Esophagus muscularis mucosa (tissue), 3 donors: ENCODE measurements at regions not wholly inside any gene's neighbourhood (a gene's known extent, or its start where the extent isn't known, plus 50 kb on each side); places are given as distances from the start of the nearest gene placed in this dataset.

ENCODE experiments used
- POLR2A ChIP-seq: fragments of 450-650 bp; IDR thresholded peaks from one replicate; pipeline ENCODE4 v1.6.1; 2017; ENCODE audit warnings: antibody characterized with exemption, moderate library complexity, mild to moderate bottlenecking, low read depth
- TF ChIP-seq, protein P1 (sequence below), 3 experiments: fragments of 200-600 bp in 2 of 3; fragments of 450-650 bp in 1 of 3; sonication (generic) in 2 of 3; IDR thresholded peaks; one replicate each; pipeline ENCODE4 v1.5.1; 2017 to 2019; ENCODE audit warnings: antibody characterized with exemption in 3 of 3, mild to moderate bottlenecking in 2 of 3, moderate library complexity in 1 of 3

DNA sequence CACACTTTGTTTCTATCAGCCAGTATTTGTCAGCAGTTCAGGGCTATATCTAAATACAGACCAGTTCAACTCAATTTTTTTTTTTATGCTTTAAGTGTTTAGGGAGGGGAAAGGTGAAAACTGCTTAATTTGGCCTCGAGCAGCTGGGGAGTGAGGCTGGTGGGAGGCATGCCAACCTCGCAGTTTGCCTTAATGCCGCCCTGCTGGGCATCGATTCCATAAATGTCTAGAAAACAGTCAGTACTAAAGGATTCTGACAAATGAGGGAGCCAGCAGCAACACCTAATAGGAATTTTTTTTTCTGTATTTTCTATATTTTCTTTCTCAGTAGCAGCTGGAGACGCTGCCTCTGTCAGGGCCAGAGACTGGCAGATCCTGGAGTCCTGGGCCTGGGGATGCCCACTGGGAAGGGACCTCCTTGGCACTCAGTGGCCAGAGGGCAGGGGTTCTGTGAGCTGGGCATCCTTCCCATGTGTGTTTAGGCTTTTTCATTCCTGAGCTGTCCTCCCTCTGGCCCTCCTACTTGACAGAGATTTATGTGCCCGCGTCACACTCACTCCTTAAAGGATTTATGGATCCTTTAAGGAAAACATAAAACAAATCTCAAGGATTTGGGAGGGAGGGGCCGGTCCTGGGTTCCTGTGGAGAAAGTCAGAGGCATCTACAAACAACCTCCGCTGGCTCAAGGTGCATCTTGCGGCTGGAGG lies 117.8 kb downstream of the WNT5A start:
- TF ChIP-seq, protein P1, sequence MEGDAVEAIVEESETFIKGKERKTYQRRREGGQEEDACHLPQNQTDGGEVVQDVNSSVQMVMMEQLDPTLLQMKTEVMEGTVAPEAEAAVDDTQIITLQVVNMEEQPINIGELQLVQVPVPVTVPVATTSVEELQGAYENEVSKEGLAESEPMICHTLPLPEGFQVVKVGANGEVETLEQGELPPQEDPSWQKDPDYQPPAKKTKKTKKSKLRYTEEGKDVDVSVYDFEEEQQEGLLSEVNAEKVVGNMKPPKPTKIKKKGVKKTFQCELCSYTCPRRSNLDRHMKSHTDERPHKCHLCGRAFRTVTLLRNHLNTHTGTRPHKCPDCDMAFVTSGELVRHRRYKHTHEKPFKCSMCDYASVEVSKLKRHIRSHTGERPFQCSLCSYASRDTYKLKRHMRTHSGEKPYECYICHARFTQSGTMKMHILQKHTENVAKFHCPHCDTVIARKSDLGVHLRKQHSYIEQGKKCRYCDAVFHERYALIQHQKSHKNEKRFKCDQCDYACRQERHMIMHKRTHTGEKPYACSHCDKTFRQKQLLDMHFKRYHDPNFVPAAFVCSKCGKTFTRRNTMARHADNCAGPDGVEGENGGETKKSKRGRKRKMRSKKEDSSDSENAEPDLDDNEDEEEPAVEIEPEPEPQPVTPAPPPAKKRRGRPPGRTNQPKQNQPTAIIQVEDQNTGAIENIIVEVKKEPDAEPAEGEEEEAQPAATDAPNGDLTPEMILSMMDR (IDR thresholded peaks at IDR 0.05): no peak
- TF ChIP-seq POLR2A: no peak
